NCI-H446 (cell line): ENCODE measurements at regions not wholly inside any gene's neighbourhood (a gene's known extent, or its start where the extent isn't known, plus 50 kb on each side); places are given as distances from the start of the nearest gene placed in this dataset.
"Not testable (repeated sequence)": the region's sequence is repeated elsewhere in the genome, so short reads cannot be mapped to it uniquely, and the experiment has no call there.

ENCODE experiments used
- DNase-seq, 2 experiments: peaks; one replicate each; lab custom pipeline; 2025; lab: John Stamatoyannopoulos, UW

DNA sequence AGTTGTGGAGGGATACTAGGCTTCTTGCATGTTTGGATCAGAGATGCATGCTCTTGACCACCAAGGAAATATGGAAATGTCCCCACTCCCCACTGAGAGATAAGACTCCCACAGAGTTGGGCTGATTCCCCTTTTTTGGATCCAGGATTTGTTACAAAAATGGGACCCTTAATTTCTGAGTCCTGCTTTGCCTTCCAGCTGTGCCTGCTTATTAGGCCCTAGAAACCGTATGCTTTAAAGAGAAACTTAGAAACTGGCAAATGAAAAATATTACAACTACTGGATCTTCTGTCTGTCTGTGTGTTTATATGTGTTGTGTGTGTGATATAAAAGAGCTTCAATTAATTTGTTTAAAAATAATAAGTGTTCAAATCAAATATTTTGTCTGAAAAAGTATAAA is 817.6 kb upstream of the CITED2 start:
- DNase-seq: no peak

DNA sequence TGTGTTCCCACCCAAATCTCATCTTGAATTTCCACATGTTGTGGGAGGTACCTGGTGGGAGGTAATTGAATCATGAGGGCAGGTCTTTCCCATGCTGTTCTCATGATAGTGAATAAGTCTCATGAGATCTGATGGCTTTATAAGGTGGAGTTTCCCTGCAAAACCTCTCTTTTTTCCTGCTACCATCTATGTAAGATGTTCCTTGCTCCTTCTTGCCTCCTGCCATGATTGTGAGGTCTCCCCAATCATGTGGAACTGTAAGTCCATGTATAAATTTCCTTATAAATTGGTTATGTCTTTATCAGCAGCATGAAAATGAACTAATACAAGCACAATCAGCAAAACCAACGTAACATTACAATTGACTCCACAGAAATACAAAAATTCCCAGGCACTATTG is 814.8 kb upstream of the CITED2 start:
- DNase-seq: not testable (repeated sequence)

DNA sequence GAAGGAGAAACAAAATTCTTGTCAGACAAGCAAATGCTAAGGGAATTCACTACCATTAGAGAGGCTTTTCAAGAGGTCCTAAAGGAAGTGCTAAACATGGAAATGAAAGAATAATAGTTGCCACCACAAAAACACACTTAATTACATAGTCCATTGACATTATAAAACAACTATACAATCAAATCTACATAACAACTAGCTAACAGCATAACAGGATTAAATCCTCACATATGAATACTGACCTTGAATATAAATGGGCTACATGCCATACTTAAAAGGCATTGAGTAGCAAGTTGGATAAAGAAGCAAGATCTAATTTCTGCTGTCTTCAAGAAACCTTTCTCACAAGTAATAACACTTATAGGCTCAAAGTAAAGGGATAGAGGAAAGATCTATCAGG is 811.5 kb upstream of the CITED2 start:
- no peak for DNase-seq

GRCh38 chr6:140183881-140184280 is 809.4 kb upstream of the CITED2 start:
- DNase-seq: no peak

- no peak for DNase-seq
Observed at GRCh38 chr6:140182821-140183220, 808.4 kb upstream of the CITED2 start.

DNA sequence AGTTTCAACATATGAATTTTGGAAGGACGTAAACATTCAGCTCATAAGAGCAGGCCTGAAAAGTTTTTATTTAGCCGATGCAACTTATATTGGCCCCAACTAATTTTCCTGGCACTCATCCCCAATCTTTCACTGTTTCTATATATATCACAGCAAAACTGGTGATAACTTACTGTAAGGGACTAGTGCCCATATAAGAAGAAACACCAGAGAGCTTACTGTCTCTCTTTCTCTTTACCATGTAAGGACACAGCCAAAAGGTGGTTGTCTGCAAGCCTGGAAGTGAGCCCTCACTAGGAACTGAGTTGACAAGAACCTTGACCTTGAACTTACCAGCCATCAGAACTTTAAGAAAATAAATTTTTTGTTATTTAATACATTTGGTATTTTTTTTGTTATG is 807.4 kb upstream of the CITED2 start:
- no peak for DNase-seq

- no peak for DNase-seq
Observed at GRCh38 chr6:140180306-140180705, 805.9 kb upstream of the CITED2 start.

DNA sequence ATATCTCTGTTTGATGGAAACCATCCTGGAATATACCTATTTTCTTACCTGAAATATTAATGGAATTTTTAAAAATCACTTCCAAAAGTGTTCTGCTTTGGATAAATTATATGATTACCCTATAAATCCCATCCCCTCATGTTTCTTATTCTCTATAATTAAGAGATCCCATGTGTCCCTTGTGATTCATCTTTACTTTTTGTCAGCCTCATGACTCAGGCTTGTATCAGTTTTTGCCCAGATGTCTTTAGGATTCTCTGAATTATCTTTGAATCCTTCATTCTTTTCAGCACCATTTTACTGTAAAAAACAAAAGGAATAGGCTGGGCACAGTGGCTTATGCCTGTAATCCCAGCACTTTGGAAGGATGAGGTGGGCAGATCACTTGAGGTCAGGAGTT is 804.5 kb upstream of the CITED2 start:
- no peak for DNase-seq

GRCh38 chr6:140178520-140178919 is 804.1 kb upstream of the CITED2 start:
- DNase-seq: no peak

- DNase-seq: no peak
Observed at GRCh38 chr6:140176306-140176705, 801.9 kb upstream of the CITED2 start.

GRCh38 chr6:140175486-140175885 is 801.0 kb upstream of the CITED2 start:
- DNase-seq: no peak

DNA sequence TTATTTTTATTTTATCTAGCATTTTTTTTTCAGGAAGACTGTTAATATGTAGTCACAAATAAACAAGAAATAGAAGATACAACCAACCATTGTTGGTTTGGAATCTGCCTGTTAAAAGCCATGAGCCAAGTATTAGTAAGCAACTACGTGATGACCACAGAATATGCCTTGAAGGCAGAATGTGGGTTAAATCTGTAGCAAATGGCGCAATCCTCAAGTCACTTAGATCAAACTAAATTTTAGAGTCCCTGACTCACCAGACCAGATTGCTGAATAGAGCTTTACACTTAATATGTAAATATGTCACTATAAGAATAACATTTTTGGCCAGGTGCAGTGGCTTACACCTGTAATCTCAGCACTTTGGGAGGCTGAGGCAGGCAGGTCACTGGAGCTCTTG is 800.1 kb upstream of the CITED2 start:
- DNase-seq: no peak

DNA sequence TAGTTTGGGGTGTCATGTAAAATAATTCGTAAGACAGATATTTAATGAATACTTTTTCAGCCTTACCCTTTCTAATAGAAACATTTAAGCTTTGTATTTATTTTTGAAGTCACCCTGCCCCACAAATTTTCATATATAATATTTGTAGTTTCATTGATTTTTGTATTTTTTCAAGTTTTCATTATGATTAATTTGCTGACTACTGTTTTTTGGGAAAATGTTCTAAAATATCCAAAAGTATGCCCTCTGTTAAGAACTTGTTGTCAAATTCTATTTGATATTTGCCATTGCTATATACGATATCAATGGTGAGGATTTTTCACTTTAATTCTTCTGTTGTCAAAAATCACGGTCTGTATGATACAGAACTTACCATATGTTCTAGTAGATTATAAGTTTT is 793.9 kb upstream of the CITED2 start:
- DNase-seq: no peak

DNA sequence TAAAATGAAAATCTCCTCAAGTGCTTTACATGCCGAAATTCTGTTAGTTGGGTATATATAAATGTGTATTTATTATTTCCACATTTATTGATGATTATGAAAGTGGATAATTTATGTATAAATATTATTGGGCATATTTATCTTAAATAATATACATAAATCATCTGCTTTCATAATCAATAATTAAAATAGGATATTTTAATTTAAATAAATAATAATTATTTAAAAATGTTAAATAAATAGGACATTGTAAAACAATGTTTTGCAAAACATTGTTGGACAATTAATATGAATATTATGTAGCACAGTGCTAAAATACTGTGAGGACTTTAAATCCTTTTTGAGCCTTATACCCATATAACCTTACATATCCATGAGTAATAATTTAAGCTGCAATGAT is 786.5 kb upstream of the CITED2 start:
- DNase-seq: no peak

- DNase-seq: no peak
Observed at GRCh38 chr6:140160494-140160893, 786.0 kb upstream of the CITED2 start.

GRCh38 chr6:140156131-140156530 is 781.7 kb upstream of the CITED2 start:
- no peak for DNase-seq

GRCh38 chr6:140155451-140156126 is 781.1 kb upstream of the CITED2 start:
- DNase-seq: no peak

GRCh38 chr6:140153703-140154102 is 779.3 kb upstream of the CITED2 start:
- DNase-seq: no peak

- DNase-seq: not testable (repeated sequence)
Observed at GRCh38 chr6:140147825-140148814, 773.7 kb upstream of the CITED2 start.

- DNase-seq: no peak
Observed at GRCh38 chr6:140140891-140141290, 766.4 kb upstream of the CITED2 start.

DNA sequence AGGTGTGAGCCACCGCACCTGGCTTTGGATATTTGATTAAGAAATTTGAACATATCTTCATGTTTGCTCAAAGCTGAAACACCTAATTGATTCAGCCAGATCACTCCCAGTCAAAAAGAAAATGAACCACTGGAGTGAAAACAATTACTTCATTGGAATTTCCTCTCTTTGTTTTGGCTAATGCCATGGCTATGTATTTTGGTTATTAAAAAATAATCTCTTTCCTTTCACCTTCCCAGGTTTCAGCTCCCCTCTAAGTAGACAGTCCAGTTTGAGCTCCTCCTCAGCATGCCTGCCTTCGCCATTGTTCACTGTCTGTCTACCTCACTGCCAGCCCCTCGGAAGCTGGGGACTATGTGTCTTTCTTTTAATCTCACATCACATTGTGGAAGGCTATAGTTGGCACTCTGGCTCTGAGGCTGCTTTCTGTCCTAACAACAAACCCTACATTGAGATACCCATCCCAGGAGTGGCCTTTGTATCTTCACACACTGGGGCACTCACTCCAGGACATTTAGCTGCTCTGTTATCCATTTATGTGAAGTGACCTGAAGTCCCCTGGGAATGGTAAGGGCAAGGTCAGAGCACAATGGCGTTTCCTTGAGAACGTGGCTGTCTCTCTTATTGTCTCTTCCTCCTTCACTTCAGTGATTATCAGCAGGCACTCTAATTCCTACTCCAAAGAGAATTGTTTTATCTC is 764.0 kb upstream of the CITED2 start:
- no peak for DNase-seq

DNA sequence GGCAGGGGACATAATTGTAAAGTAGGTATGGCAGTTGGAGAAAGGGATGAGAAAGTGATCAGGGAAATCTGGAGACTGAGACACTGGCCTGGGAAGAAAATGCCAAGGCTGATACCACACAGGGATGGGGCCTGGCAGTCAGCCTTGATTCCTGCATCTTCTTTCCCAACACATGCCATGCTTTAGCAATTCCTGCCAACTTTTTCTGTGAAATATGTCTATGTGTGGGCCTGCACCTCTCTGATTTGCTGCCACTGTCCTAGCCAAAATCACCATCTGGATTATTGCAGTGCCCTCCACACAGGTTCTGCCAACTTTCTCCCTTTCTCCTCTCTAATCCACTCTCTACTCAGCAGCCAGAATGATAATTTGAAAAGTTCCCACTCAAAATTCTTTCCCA is 759.8 kb upstream of the CITED2 start:
- peak; percentile 75 to 92 for DNase-seq

- no peak for DNase-seq
Observed at GRCh38 chr6:140130074-140130473, 755.6 kb upstream of the CITED2 start.
